Astrocyte of the hippocampus (primary cell): ENCODE measurements at regions not wholly inside any gene's neighbourhood (a gene's known extent, or its start where the extent isn't known, plus 50 kb on each side); places are given as distances from the start of the nearest gene placed in this dataset.
A peak's percentile ranks its signal among the peaks of the same experiment; 100 is the strongest.

ENCODE experiments used
- DNase-seq: peaks from one replicate; pipeline ENCODE4 v3.0.0; 2011; ENCODE audit warnings: low read depth, low spot score

- no peak for DNase-seq
Measured at GRCh38 chr2:153196378-153197058, 282.0 kb downstream of the RPRM start.

- DNase-seq, result no peak
Measured at GRCh38 chr2:153195342-153195741, 283.2 kb downstream of the RPRM start.

- DNase-seq, result no peak
Measured at GRCh38 chr2:153189091-153189888, 289.3 kb downstream of the RPRM start.

GRCh38 chr2:153179808-153180207 lies 298.8 kb downstream of the RPRM start:
- DNase-seq, result no peak

GRCh38 chr2:153169609-153170008 lies 309.0 kb downstream of the RPRM start:
- DNase-seq, result no peak

- DNase-seq, result no peak
Measured at GRCh38 chr2:153165021-153165420, 313.5 kb downstream of the RPRM start.

- DNase-seq, result peak; percentile 72
Measured at GRCh38 chr2:153163055-153163454, 315.5 kb downstream of the RPRM start.

GRCh38 chr2:153156743-153157142 lies 321.8 kb downstream of the RPRM start:
- DNase-seq, result no peak

GRCh38 chr2:153152036-153152435 lies 326.5 kb downstream of the RPRM start:
- DNase-seq, result no peak

GRCh38 chr2:153145470-153145978 lies 333.0 kb downstream of the RPRM start:
- DNase-seq, result no peak

GRCh38 chr2:153143540-153143939 lies 335.0 kb downstream of the RPRM start:
- no peak for DNase-seq

- no peak for DNase-seq
Measured at GRCh38 chr2:153140498-153140897, 338.1 kb downstream of the RPRM start.

GRCh38 chr2:153138651-153139375 lies 339.7 kb downstream of the RPRM start:
- no peak for DNase-seq

- no peak for DNase-seq
Measured at GRCh38 chr2:153136216-153136615, 342.3 kb downstream of the RPRM start.

- DNase-seq, result no peak
Measured at GRCh38 chr2:153134725-153135124, 343.8 kb downstream of the RPRM start.

- DNase-seq, result peak; percentile 16
Measured at GRCh38 chr2:153133716-153134115, 344.8 kb downstream of the RPRM start.

- DNase-seq, result no peak
Measured at GRCh38 chr2:153132418-153132817, 346.1 kb downstream of the RPRM start.

- no peak for DNase-seq
Measured at GRCh38 chr2:153115141-153115540, 363.4 kb downstream of the RPRM start.

- DNase-seq, result no peak
Measured at GRCh38 chr2:153110486-153110885, 368.1 kb downstream of the RPRM start.

- no peak for DNase-seq
Measured at GRCh38 chr2:153109793-153110192, 368.8 kb downstream of the RPRM start.

- DNase-seq, result no peak
Measured at GRCh38 chr2:153106802-153107477, 371.6 kb downstream of the RPRM start.
